Left hindlimb (tissue), 1 donor: ENCODE measurements at regions not wholly inside any gene's neighbourhood (a gene's known extent, or its start where the extent isn't known, plus 50 kb on each side); places are given as distances from the start of the nearest gene placed in this dataset.

Experiments
- DNase-seq: peaks from one replicate; pipeline ENCODE4 v3.0.0-alpha.2; 2018

DNA sequence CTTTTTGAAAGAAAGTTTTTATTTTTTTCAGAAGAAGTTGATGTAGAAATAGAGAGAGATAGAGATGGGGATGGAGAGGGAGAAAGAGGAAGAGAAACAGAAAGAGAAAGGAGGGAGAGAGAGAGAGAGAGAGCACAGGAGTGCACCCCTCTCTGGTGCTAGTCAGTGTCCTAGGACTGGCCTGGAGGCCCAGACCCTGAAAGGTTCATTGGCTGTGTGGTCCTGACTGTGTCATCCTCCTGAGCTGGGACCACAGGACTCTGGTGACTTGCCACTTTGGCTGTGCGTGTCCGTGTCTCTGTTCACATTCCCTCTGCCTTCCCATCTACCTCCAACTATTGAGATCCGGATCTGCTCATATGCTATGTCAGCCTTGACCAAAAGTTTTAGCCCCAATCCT is 62.1 kb upstream of the SHH start:
- no peak for DNase-seq

DNA sequence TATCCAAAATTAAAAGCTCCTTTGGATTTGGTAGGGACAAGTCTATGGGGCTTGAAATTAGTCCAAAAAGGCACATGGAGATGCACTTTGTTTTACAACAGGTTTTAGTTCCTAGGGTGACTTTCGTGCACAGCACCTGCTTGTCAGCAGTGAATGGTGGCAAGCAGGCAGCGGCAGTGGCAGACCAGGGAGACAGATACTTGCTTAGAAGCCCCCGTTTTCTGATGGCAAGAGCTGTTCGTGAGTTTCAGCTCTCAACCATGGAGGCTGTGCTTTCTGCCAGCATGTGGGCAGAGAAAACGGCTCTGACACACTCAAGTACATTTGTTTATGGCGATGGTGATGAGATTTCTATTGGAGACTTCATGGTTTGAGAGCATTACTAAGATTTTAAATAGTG is 61.7 kb upstream of the SHH start:
- DNase-seq: no peak

DNA sequence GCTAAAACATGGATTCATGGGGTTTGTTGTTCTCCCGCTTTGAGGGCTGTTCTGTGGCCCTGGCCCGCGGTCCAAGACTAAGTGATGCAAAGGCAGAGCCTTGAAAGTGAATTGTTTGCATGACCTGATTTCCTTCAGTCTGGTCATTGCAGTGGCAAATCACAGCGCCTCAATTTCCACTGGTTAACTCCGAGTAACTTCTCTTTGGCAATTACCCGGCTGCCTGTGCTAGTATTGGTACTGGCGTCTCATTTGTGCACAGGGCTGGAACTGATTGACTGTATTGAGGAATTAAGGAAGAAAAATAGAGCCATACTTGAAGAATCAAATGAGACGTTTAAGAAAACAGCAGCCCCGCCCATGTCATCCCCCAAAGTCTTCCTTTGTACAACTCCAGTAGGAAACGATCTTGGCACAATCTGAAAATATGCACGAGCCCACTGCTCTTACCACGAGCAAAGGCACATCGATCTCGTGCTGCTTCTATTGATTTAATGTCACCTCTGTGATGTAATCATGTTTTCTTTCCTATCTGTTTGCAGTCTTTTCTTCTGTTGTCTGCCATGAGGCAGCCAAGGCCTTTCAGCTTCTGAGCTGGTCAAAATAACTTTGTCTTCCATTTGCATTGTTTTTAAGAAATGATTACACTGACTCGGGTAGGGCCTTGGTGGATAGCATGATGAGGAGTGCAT is 60.6 kb upstream of the SHH start:
- DNase-seq: no peak

DNA sequence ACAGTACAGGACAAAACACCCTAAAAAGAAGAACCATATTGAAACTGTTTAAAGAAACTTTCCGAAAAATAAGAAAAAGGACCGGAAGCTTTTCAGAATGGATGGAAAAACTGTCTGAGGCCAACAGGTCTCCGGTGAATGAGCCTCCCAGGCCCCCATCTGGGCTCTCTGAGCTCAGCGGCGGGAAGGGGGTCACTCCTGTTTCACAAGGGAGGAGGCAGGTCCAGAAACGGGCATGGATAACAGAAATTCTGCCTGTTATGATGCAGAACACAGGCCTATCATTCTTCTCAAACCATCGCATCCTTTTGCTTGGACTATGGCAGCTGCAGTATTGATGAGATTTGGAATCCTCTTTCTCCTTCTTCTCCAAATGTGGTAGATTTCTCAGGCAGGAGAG is 58.9 kb upstream of the SHH start:
- DNase-seq: no peak

DNA sequence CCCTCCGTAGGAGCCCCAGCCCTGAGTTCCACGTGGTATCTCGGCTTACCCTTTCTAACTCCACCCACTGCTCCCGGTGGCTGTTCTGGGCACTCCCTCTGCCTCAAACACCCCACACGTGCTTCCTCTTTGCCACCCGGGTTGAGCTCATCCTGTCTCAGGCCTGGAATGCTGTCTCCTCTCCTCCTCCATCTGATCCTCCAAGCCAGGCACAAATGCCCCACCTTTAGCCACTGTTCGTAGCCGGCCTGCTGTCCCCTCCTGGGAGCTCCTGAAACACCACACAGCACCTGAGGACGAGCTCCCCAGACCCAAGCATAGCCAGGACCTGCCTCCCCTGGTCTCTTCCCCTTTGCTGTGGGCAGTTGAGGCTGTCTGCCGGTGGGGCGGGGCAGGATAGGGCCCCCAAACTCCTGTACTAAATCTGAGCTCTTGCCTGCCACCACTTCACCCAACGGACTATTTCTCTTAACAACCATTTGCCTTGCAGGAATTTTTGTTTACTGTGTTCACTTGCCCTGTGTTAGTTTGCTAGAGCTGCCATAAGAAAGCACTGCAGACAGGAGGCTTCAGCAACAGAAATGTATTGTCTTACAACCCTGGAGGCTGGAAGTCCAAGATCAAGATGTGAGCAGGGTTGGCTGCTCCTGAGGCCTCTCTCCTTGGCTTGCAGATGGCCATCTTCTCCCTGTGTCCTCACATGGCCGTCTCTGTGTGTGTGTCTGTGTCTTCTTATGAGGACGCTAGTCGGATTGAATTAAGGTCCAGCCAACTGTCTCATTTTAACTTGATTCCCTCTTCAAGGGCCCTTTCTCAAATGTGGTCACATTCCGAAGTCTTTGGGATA is 58.3 kb upstream of the SHH start:
- DNase-seq: no peak

DNA sequence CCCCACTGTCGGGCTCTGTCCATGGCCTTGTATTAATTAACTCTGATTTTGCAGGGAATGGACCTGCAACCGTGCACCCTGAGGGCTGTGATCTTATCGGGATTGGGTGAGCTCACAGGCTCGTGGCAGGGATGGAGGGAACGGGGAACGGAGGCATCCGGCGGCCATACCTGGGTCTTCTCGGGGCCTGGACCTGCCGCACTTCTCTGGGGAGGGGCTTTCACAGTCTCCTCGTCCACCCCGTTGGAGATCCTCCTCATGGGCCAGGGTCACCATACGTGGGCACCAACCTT is 57.5 kb upstream of the SHH start:
- no peak for DNase-seq

DNA sequence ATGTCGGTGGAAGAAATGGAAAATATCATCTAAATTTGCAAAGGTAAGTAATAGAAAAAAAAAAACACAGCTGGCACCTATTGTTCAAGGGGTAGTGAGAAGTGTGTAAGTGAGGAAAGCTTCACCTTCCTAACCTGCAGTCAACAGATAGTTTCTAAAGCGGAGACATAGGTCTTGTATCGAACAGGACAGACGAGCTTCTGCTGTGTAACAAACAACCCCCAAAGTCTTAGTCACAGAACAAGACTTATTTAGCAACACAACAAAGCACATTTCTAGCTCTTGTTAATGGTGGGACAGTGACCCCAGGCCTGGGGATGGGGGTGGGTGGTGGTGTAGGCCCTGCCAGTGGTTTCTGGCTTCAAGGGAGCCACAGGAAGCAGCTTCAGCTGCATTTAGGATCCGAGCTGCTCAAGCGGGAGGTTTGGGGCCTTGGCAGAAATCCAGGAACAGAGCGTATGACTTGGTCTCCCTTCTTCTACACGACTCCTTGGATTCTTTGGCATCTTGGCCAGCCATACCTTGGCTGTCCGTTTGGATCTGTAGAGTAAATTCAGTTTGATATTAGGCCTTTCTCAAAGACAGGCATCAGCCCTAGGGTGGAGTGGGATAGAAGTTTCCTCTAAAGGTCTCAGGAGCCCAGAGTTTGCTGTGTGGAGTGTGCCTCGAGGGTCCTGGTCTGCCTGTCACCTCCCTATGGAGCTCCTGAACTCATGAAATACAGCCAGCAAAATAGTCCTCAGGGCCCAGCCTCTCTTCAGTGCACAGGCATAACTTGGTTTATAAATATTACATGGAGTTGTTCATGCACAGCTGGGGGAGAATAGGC is 56.9 kb upstream of the SHH start:
- DNase-seq: no peak

DNA sequence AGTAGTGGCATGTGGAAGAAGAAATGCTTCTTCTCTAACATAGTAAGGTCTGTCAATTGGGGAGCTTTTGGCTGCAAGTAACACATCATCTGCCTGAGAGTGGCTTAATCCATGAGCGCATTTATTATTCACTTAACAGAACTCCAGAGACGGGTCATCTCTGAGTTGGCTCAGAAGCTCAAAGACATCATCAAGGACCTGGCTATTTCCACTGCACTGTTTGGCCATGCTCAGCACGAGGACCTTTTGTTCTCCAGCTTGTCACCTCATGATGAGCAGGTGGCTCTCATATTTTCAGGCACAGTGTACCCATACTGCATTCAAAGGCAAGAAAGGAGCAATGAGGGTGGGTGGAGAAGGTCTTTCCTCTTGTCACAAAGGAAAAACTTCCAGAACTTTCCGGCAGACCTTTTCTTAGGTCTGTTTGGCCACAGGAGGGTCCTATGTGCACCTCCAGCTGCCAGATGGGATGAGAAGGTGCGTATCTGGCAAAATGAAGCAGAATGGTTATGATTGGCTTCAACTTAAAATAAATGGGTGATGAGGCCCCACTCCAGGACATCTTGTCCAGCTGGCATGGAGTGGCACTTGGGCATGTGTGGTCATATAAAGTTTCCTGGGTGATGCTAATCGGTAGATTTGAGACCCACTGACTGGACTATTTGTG is 55.6 kb upstream of the SHH start:
- DNase-seq: no peak

DNA sequence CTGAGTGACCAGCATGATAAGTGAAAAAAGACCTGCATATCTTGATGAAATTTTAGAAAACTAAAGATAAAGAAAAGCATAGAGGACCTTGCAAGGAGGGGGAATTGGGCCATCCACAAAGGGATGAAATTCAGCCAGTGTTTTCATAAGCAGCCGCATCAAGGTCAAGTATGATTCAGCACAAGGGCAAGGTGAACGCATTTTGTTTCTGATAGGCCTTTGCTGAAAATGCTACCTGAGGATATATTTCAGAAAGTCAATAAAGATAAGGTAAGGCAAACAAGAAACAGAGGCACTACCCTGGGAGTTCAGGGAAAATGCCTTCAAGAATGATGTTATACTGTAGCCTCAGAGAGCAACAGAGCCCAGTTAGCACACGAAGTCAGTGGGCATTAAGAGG is 55.0 kb upstream of the SHH start:
- no peak for DNase-seq

DNA sequence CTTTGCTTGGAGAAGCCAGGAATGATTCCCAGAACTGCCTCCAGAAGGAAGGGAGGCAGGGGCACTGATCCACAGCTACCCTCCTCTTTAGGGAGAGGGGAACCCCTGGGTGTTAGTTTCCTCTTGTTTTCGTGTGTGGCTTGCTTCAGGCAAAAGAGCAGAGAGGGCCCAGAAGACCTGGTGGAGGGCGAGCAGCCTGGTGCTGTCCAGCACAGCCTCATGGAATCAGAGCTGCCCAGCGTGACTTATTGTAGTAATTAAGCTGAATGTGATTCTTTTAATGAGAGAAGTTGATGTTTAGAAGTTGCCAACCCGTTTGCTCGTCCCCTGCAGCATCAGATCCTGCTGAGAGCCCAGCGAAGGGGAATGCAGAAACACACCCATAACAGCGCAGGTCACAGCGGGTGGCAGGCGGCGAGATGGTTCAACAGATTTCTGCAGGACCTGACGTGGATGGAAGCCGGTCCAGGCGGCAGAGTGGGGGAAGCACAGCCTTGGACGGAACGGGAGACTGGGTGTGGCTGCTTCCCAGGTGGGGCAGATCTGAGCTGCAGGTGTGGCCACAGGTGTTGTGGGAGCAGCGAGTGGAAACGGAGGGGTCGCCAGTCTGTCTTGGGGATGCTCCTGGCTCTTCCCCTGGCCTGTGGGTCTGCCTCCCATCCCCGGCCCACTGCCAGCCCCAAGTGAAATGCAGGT is 53.7 kb upstream of the SHH start:
- DNase-seq: no peak

DNA sequence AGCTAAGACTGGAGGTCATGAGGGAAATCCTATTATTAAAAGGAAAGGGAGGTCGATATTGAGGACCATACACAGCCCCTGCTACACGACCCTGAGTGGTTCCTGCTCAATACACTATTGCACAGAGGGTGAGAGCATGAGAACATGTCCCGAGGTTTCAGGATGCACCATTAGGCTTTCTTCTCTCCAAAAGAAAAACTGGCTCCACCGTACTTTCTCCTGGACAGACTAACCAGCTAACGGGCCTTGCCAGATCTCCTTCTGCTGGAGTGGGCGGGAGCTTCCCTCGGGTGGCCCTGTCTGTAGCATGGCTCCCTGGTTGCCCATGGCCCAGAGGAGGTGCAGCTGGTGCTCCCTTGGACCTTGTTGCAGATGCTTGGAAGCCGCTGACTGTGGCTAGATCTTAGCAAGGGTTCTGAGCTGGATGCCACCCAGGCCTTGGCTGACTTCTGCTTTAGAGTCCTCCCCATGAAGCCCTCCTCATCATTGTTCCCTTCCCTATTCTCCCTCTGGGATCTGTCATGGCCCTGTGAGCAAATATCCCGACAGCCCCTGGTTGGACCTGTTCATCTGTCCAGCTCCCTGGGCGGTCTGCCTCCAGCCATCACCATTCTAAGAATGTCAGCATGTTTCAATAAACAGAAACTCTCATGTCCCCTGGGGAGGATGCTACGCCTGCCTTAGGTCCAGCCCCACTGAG is 52.9 kb upstream of the SHH start:
- DNase-seq: no peak

DNA sequence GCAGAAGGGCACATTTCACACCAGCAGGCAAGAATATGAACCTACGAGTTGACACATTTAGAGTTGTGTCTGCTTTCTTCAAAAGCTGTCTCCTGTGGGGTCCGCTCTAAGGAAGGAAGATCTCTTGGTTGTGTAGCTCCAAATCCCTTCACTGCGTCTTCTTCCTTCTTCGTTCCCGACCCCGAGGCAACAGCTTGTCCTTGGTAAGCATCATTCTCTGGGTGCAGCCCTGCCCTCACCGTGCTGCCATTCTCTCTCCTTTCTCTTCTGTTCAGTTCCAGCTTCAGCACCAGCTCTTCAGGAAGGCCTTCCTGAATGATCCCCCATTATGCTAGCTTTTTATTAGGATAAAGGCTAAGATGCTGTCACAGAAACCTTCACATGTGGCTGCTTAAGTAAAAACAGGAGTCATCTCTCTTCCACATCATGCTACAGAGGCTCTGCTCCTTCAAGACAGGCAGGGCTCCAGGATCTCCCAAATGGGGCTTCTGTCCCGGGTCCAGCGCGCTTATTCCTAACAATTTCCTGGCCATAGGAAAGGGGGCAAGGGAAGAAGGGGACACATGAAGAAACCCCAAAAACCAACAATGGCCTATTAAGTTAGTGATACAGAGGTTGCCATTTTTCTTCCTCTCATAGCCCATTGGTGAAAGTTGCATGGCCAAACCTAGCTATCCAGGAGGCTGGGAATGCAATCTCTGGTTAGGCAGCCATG is 52.2 kb upstream of the SHH start:
- no peak for DNase-seq

DNA sequence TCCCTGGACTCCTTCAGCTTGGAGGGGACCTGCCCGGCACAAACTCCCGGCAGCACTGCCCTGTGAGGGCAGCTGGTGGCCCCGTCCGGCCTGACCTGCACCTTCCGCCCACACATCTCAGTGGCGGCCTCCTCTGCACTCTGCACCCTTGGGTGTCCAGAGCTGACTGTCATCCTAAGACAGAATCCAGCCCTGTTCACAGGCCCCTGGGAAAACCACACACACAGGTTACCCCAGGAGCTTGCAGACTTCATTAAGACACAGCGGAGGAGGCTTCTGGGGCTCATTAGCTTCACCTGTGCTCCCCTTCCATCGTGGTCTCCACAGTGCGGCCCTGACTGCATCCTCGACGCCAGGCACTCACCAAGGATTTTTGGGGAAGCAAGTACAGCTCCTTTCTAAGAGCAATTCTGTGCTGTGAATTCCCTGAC is 51.5 kb upstream of the SHH start:
- no peak for DNase-seq

DNA sequence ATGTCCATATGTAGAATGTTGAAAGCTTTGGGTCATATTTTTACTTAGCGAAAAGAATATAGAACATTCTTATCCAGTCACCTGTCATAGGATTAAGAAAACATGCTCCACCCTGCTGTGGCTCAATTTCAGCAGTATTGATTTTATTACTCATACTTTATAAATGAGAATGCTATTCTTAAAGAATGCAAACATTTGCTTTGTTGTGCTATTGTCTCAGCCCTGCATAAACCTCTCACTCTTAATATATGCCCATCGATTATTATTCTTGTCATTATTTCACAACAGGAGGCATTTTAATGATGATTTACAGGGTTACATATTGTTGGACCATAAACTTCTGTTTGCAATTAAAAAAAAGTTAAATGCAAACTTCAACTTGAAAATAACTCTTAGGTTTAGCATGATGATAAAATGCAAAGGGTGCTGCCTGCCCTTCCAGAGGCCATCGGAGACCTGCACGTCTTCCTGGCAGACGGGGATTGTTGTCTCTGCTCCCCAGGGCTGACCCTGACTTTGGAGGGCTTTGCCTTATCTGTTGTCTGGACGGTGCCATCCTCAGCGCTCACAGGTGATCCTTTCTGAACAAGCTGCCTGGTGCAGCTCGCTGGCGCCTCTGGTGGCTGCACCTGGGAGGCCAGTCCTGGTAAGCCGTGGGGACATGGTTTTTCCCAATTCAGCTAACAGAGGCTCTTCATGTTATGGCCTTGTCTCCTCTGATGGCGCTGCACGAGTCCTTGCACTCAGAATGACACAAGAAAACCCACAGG is 50.0 kb upstream of the SHH start:
- no peak for DNase-seq
